ENCODE measurements at regions not wholly inside any gene's neighbourhood (a gene's known extent, or its start where the extent isn't known, plus 50 kb on each side); places are given as distances from the start of the nearest gene placed in this dataset.

- TF ChIP-seq EZH2 (IDR thresholded peaks at IDR 0.05; ENCODE audit: insufficient read depth, poor library complexity, severe bottlenecking) (no peak), EZH2phosphoT487 (IDR thresholded peaks at IDR 0.05; ENCODE audit: insufficient read depth, low read depth) (no peak)
These were observed 63.1 kb upstream of the ANKRD1 start for GRCh38 chr10:90983914-90984549.
